ENCODE measurements at regions not wholly inside any gene's neighbourhood (a gene's known extent, or its start where the extent isn't known, plus 50 kb on each side); places are given as distances from the start of the nearest gene placed in this dataset.

- Histone ChIP-seq H3K4me2 (ENCODE audit: unreplicated experiment) (no peak overlapping the region), H3K4me3 (no peak overlapping the region), H3K9me2 (ENCODE audit: insufficient read depth) (no peaks in the 10 kb centered on the region), H3K9ac (no peak overlapping the region), H2AFZ (no peak overlapping the region), H3K27ac (no peak overlapping the region), H3K9me3 (ENCODE audit: low read depth) (no peaks in the 10 kb centered on the region), H3K36me3 (ENCODE audit: low read depth) (no peaks in the 10 kb centered on the region), H3K4me1 (ENCODE audit: insufficient read depth) (no peaks in the 10 kb centered on the region), H3F3A (ENCODE audit: insufficient read depth) (no peaks in the 10 kb centered on the region), H3K79me2 (ENCODE audit: insufficient read depth) (no peaks in the 10 kb centered on the region), H3K27me3 (replicated peaks; ENCODE audit: insufficient read depth) (no peaks in the 10 kb centered on the region), H4K20me1 (ENCODE audit: insufficient read depth) (no peaks in the 10 kb centered on the region)
- in situ Hi-C loops (cut with MboI), result no loop called here
- TF ChIP-seq EZH2 (IDR thresholded peaks at IDR 0.05; ENCODE audit: insufficient read depth, poor library complexity, severe bottlenecking) (no peak), EZH2phosphoT487 (IDR thresholded peaks at IDR 0.05; ENCODE audit: insufficient read depth, low read depth) (no peak)
- DNase-seq, result no peak
- WGBS, 2 experiments (ENCODE audit: low coverage in 1 of 2, low lambda C conversion rate in 2 of 2, missing lambda C conversion rate in 2 of 2), result 35 to 39% methylated on average over 2 of the region's 2 CpGs
Observed at GRCh38 chr1:58109646-58110200, 436.8 kb downstream of the OMA1 start.

GRCh38 chr1:58108783-58109182 lies 437.7 kb downstream of the OMA1 start:
- 4 to 12% methylated on average over 2 of the region's 2 CpGs for WGBS, 2 experiments (ENCODE audit: low coverage in 1 of 2, low lambda C conversion rate in 2 of 2, missing lambda C conversion rate in 2 of 2)
- no peak for TF ChIP-seq EZH2 (IDR thresholded peaks at IDR 0.05; ENCODE audit: insufficient read depth, poor library complexity, severe bottlenecking)
- no peak for TF ChIP-seq EZH2phosphoT487 (IDR thresholded peaks at IDR 0.05; ENCODE audit: insufficient read depth, low read depth)
- no peak overlapping the region for H3K4me3 ChIP-seq

GRCh38 chr1:58107943-58108342 lies 438.6 kb downstream of the OMA1 start:
- TF ChIP-seq EZH2phosphoT487 (IDR thresholded peaks at IDR 0.05; ENCODE audit: insufficient read depth, low read depth), result no peak
- TF ChIP-seq EZH2 (IDR thresholded peaks at IDR 0.05; ENCODE audit: insufficient read depth, poor library complexity, severe bottlenecking), result no peak
- in situ Hi-C loops (cut with MboI), result no loop called here
- no peak overlapping the region for H3K4me2 ChIP-seq (ENCODE audit: unreplicated experiment)
- H3K9me2 ChIP-seq (ENCODE audit: insufficient read depth), result no peaks in the 10 kb centered on the region
- no peaks in the 10 kb centered on the region for H3F3A ChIP-seq (ENCODE audit: insufficient read depth)
- H3K79me2 ChIP-seq (ENCODE audit: insufficient read depth), result no peaks in the 10 kb centered on the region
- no peak overlapping the region for H3K27ac ChIP-seq
- no peak overlapping the region for H2AFZ ChIP-seq
- H3K27me3 ChIP-seq (replicated peaks; ENCODE audit: insufficient read depth), result no peaks in the 10 kb centered on the region
- no peaks in the 10 kb centered on the region for H3K9me3 ChIP-seq (ENCODE audit: low read depth)
- no peaks in the 10 kb centered on the region for H3K4me1 ChIP-seq (ENCODE audit: insufficient read depth)
- H3K36me3 ChIP-seq (ENCODE audit: low read depth), result no peaks in the 10 kb centered on the region
- H3K9ac ChIP-seq, result no peak overlapping the region
- H3K4me3 ChIP-seq, result no peak overlapping the region
- 21 to 52% methylated on average over 1 of the region's 1 CpG for WGBS, 2 experiments (ENCODE audit: low coverage in 1 of 2, low lambda C conversion rate in 2 of 2, missing lambda C conversion rate in 2 of 2)
- no peaks in the 10 kb centered on the region for H4K20me1 ChIP-seq (ENCODE audit: insufficient read depth)
- DNase-seq, result no peak

More at GRCh38 chr1:58108783-58109182, 437.7 kb downstream of the OMA1 start:
- no peak for DNase-seq
- no peak overlapping the region for H3K27ac ChIP-seq
- no peaks in the 10 kb centered on the region for H3K36me3 ChIP-seq (ENCODE audit: low read depth)
- H3K9me2 ChIP-seq (ENCODE audit: insufficient read depth), result no peaks in the 10 kb centered on the region
- in situ Hi-C loops (cut with MboI), result no loop called here
- no peaks in the 10 kb centered on the region for H3F3A ChIP-seq (ENCODE audit: insufficient read depth)
- H3K9me3 ChIP-seq (ENCODE audit: low read depth), result no peaks in the 10 kb centered on the region
- no peaks in the 10 kb centered on the region for H3K27me3 ChIP-seq (replicated peaks; ENCODE audit: insufficient read depth)
- no peaks in the 10 kb centered on the region for H3K4me1 ChIP-seq (ENCODE audit: insufficient read depth)
- H4K20me1 ChIP-seq (ENCODE audit: insufficient read depth), result no peaks in the 10 kb centered on the region
- no peaks in the 10 kb centered on the region for H3K79me2 ChIP-seq (ENCODE audit: insufficient read depth)
- H3K4me2 ChIP-seq (ENCODE audit: unreplicated experiment), result no peak overlapping the region
- no peak overlapping the region for H3K9ac ChIP-seq
- no peak overlapping the region for H2AFZ ChIP-seq

GRCh38 chr1:58104960-58105359 lies 441.6 kb downstream of the OMA1 start:
- H3F3A ChIP-seq (ENCODE audit: insufficient read depth), result no peaks in the 10 kb centered on the region
- no peaks in the 10 kb centered on the region for H3K36me3 ChIP-seq (ENCODE audit: low read depth)
- no peak for DNase-seq
- no peaks in the 10 kb centered on the region for H3K9me3 ChIP-seq (ENCODE audit: low read depth)
- WGBS, 2 experiments (ENCODE audit: low coverage in 1 of 2, low lambda C conversion rate in 2 of 2, missing lambda C conversion rate in 2 of 2), result 28 to 34% methylated on average over 4 of the region's 4 CpGs
- no peaks in the 10 kb centered on the region for H4K20me1 ChIP-seq (ENCODE audit: insufficient read depth)
- H3K79me2 ChIP-seq (ENCODE audit: insufficient read depth), result no peaks in the 10 kb centered on the region
- in situ Hi-C loops (cut with MboI), result no loop called here
- no peak overlapping the region for H3K9ac ChIP-seq
- H2AFZ ChIP-seq, result no peak overlapping the region
- no peak overlapping the region for H3K27ac ChIP-seq
- TF ChIP-seq EZH2phosphoT487 (IDR thresholded peaks at IDR 0.05; ENCODE audit: insufficient read depth, low read depth) (no peak), EZH2 (IDR thresholded peaks at IDR 0.05; ENCODE audit: insufficient read depth, poor library complexity, severe bottlenecking) (no peak)
- no peaks in the 10 kb centered on the region for H3K4me1 ChIP-seq (ENCODE audit: insufficient read depth)
- H3K9me2 ChIP-seq (ENCODE audit: insufficient read depth), result no peaks in the 10 kb centered on the region
- no peak overlapping the region for H3K4me2 ChIP-seq (ENCODE audit: unreplicated experiment)
- no peaks in the 10 kb centered on the region for H3K27me3 ChIP-seq (replicated peaks; ENCODE audit: insufficient read depth)
- no peak overlapping the region for H3K4me3 ChIP-seq

- H3K9me3 ChIP-seq (ENCODE audit: low read depth), result no peaks in the 10 kb centered on the region
- no peak for DNase-seq
- 16 to 23% methylated on average over 2 of the region's 2 CpGs for WGBS, 2 experiments (ENCODE audit: low coverage in 1 of 2, low lambda C conversion rate in 2 of 2, missing lambda C conversion rate in 2 of 2)
- no peak overlapping the region for H3K9ac ChIP-seq
- H3F3A ChIP-seq (ENCODE audit: insufficient read depth), result no peaks in the 10 kb centered on the region
- no peak overlapping the region for H2AFZ ChIP-seq
- no peaks in the 10 kb centered on the region for H3K4me1 ChIP-seq (ENCODE audit: insufficient read depth)
- no peaks in the 10 kb centered on the region for H3K79me2 ChIP-seq (ENCODE audit: insufficient read depth)
- H3K4me3 ChIP-seq, result no peak overlapping the region
- no peaks in the 10 kb centered on the region for H3K36me3 ChIP-seq (ENCODE audit: low read depth)
- in situ Hi-C loops (cut with MboI), result no loop called here
- H3K27ac ChIP-seq, result no peak overlapping the region
- H3K9me2 ChIP-seq (ENCODE audit: insufficient read depth), result no peaks in the 10 kb centered on the region
- no peaks in the 10 kb centered on the region for H4K20me1 ChIP-seq (ENCODE audit: insufficient read depth)
- H3K27me3 ChIP-seq (replicated peaks; ENCODE audit: insufficient read depth), result no peaks in the 10 kb centered on the region
- TF ChIP-seq EZH2 (IDR thresholded peaks at IDR 0.05; ENCODE audit: insufficient read depth, poor library complexity, severe bottlenecking) (no peak), EZH2phosphoT487 (IDR thresholded peaks at IDR 0.05; ENCODE audit: insufficient read depth, low read depth) (no peak)
- H3K4me2 ChIP-seq (ENCODE audit: unreplicated experiment), result no peak overlapping the region
Observed at GRCh38 chr1:58096714-58097113, 449.8 kb downstream of the OMA1 start.
